CD4-positive, alpha-beta T cell treated with Interleukin-6 for 4 hours (primary cell): ENCODE measurements at regions not wholly inside any gene's neighbourhood (a gene's known extent, or its start where the extent isn't known, plus 50 kb on each side); places are given as distances from the start of the nearest gene placed in this dataset.
"Not testable (repeated sequence)": the region's sequence is repeated elsewhere in the genome, so short reads cannot be mapped to it uniquely, and the experiment has no call there.

Source experiments
- DNase-seq: peaks from one replicate; pipeline ENCODE4 v3.0.0-alpha.2; 2020; ENCODE audit warnings: mixed read lengths

DNA sequence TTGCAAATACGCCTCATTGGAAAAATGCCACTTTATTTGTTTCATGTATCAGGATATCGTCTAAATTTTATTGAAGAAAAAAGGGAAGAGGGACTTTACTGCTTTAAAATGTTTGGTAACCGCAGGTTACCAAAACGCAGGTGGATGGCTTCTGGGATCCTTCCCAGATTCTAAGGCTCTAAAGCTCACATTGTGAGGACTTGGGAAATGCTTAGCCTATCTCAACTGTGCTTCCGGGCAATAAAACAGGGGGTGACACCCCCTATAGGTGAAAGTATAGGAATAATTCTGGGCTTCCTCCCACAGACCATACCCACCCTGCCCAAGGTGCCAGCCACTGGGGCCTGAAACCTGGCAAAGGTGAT lies 73.2 kb upstream of the IPO5 start:
- DNase-seq, result no peak

DNA sequence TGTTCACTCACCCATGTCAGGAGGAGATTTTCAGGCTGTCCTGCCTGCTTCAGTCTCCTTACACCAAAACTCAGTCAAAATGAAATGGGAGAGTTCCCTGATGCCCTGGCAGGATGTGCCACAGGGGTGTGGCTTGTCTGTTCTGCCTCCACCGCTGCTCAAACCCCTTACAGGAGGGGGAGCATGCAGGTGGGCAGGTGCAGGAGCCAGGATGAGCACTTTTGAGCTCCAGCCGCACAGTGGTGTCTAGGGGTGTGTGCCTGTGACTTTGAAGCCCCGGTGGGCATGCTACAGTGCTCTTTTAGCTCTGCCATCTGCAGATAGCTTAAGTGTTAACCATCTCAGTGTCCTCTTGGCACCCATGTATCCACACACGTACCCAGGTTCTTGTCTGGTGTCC lies 71.9 kb upstream of the IPO5 start:
- no peak for DNase-seq

DNA sequence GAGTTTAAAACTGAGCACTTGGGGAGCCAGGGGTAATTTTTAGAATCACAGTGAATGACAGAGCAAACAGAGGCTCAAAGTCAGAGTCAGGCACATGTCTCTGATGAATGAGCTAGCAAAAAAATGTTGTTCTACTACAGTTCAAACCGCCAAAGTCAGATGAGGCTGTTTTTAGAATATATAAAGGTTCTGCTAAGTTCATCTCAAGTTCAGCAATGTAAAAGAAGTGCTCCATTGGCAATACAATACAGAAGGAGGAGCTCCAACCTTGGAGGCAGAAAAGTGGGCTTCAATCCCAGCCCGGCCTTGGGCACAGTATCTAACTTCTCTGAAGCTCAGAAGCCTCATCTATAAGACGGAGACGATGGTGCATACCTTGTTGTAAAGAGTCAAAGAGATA lies 70.1 kb upstream of the IPO5 start:
- DNase-seq, result no peak

DNA sequence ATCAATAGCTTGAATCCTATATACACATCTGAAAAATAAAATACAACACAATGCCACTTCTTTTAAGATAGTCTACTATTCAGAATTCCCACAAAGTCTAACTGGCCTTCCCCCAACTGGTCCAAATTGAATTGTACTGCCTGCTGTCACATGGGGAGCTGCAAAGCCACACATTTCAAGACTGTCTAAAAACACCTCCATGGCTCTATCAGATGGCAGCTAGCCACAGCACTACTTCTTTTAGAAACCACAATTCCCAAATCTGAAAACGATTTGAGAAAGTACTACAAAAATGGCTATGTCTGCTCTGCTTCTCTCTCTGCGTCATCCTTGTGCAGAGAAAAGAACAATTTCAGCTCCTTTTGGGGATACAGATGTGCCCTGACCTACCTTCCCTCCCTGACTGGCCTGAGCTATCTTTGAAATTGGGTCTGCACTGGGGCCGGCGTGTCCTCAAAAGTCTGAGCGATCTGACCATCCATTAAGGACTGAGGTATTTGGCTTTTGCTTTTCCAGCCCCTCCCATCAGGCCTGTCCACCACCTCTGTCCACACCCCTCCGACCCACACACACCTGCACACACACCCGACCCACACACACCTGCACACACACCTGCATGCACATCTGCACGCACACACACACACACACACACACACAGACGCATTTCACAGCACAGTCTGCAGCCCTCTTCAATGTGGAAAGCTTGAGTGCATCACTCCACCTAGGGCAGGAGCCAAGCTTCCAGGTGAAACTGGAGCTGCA lies 68.6 kb upstream of the IPO5 start:
- DNase-seq, result no peak

DNA sequence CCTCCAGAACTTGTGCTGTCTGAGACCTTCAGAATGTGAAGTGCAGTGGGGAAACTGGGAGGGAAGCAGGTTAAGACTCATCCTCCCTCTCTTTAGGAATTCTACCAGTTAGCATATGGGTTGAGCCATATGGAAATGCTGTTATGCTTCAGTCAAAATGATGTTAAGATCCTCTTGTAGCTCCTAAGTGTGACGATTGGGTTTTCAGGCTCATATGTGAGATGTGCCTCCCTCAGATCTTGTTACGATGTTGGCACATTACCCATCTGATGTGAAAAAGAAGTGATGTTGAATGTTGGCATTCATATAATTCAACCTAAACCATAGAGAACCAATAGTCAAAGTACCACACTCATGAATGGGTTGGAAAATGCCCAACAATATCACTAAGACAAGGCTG lies 67.8 kb upstream of the IPO5 start:
- no peak for DNase-seq

DNA sequence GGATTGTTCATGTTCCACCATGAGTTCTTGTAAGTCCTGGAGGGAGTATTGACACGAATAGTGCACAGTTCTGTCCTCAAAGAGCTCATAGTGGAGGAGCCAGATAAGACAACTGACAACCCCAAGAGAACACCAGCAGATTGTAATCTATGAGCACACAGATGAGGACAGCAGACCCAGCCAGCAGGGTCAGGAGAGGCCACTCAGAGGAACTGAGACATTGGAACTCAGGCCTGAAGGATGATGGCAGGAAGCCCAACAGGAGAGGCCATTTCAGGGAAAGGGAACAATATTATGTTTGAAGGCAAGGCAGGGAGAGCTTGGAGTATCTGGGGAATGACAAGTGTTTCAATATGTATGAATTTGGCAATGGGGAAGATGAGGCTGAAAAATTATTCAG lies 63.7 kb upstream of the IPO5 start:
- no peak for DNase-seq

DNA sequence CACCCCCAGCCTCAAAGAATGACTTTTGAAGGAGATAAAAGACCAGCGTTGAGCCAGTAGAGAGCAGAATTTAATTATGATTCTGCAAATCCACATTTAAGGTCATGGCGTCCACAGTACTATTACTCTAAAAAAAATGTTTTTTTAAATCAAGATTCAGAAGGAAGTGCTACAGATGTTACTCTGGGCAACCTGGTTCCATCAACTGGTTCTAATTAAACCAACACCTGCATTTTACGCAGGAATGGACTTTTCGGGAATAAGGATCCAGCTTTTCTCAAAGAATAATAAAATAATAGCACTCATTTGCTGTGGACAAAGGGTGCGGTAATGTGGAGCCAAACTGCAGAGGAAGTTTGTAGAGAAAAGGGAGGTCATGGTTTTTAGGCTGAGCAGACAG lies 62.9 kb upstream of the IPO5 start:
- no peak for DNase-seq

DNA sequence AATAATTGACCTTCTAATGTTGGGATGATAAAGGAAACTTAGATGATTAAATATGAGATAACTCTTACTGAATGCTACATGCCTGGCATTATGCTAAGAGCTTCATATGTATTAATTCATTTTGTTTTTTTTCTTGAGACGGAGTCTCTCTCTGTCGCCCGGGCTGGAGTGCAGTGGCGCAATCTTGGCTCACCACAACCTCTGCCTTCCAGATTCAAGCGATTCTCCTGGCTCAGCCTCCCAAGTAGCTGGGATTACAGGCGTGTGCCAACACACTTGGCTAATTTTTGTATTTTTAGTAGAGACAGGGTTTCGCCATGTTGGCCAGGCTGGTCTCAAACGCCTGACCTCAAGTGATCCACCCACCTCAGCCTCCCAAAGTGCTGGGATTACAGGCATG lies 61.5 kb upstream of the IPO5 start:
- not testable (repeated sequence) for DNase-seq

DNA sequence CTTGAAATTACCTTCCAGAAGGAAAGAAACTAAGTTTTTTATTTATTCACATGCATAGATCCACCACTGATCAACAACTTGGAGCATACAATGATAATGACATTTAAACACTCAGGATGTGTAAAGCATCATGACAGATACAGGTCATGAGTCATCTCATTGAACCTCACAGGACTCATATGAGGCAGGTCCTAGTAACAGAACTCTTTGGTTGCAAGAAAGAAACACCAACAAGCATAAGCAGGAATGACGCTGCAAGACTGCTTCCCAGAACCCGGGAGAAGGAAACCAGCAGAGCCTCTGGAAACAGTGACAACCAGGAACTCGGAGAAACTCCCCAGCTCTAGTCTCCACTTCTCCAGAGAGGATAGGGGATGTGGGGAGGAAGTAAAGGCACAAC lies 60.8 kb upstream of the IPO5 start:
- DNase-seq, result no peak

DNA sequence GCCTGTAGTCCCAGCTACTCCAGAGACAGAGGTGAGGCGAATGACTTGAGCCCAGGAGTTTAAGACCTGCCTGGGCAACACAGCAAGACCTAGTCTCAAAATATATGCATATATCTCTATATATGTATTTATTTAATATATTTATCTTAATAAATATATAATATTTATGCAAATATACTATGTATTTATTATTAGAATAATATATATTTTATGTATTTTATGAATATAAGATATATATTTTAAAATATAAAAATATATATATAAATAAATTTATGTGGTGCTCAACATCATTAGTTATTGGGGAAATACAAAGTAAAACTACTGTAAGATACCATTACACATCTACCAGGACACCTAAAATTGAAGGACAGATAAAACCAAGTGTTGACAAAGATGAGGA lies 58.1 kb upstream of the IPO5 start:
- DNase-seq, result no peak

DNA sequence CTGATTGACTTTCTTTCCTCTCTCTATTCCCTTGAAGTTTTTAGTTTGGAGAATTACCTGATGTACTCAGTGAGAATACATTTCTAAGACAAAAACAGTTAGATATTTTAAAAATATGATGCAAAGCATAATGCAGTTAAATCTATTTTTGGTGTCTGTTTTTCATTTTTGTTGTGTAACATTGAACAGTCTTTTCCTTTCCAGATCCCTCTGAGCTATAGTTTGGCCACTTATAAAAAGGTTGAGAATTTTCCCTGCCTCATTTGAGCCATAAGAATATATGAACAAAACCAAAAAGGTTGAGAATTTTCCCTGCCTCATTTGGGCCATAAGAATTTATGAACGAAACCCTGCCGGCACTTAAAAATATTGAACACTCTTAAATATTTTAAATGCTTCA lies 57.0 kb upstream of the IPO5 start:
- DNase-seq, result no peak

DNA sequence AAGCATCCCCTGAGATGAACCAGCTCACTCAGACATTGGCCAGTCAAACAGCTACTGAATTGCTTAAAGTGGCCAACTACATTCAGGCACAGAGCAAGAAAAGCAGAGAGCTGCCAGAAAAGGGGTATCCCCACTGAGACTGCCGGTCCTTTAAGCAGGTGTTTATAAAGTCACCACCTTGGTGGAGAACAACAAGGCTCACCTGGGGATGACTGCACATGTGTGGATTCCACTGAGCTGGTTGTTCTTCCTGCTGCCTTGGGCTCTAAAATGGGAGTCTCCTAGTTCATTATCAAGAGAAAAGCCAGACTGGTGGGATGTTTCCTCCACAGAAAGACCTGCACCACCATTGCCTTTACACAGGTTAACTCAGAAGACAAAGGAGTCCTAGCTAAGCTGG lies 51.8 kb upstream of the IPO5 start:
- no peak for DNase-seq
